HS-27A (cell line): ENCODE measurements at regions not wholly inside any gene's neighbourhood (a gene's known extent, or its start where the extent isn't known, plus 50 kb on each side); places are given as distances from the start of the nearest gene placed in this dataset.

Experiments
- DNase-seq: peaks from one replicate; pipeline ENCODE4 v3.0.0-alpha.2; 2012; ENCODE audit warnings: low read depth, missing footprints

DNA sequence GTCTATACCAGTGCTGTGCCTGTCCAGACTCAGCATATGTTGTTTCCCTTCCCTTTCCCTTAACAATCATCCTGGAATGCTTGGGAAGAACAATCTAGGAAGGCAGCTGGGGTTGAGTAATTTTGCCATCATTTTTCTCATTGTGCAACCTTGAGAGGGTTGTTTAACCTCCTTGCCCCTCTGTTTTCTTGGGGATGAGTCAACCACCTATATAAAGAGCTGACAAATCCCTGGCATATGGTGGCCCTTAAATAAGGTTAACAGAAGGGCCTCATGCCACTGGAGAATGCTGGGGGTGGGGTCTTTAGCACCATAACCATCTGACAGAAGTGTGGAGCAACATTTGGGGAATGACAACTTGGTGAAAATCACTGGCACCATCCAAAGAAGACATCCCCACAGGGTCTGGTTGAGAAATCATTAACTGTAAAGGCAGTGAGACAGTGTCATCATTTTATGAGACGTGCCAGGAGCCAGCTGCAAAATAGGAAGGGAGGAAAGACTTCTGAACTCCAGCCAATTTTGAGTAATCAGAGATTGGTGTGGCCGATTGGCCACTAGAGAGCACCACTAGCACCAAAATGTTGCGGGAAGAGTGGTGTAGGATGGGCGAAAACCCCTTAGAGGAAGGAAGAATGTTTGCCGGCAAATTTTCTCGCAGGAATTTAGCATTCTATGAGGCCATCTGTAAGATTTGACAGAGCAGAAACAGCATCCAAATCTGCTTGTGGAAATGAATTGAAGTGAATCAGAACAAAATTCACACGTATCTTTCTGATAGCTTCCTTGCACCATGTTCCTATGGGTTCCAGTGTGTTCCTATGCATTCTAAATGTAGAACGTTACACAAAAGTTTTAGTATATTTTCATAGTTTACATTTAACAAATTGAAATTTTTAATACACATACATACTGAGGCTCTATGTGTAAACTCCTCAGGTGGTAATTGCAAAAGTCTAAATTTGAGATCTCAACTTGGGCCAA is 113.8 kb downstream of the MSX2 start:
- no peak for DNase-seq

DNA sequence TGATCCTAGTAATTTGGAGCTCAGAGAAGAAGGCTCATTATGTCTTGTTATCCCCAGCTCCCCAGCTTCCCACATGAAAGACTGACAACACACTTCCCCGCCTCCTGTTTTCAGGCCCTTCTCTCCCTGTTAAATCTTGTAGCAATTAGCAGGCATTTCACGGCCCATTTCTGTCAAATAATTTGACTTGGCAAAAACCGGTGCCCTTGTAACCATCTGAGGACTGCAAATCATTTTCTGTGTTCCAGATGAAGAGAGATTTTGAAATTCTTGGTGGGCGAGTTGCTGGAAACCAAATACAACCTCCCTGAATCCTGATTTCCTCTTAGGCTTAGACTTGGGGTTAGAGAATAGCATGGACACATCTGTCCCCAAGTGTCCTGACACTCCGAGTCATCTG is 109.7 kb downstream of the MSX2 start:
- DNase-seq: no peak

DNA sequence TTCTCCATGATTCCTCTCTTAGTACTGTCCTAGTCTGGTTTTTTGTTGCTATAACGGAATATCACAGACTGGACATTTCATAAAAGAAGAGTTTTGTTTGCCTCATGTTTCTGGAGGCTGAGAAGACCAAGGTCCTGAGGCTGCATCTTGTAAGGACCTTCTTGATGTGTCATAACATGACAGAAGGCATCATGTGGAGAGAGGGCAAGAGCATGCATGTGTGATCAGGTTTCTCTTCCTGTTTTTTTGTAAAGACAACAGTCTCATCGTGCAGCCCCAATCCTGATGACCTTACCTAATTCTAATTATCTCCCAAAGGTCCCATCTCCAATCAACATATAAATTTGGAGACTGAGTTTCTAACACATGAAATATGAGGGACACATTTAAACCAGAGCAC is 108.4 kb downstream of the MSX2 start:
- no peak for DNase-seq

DNA sequence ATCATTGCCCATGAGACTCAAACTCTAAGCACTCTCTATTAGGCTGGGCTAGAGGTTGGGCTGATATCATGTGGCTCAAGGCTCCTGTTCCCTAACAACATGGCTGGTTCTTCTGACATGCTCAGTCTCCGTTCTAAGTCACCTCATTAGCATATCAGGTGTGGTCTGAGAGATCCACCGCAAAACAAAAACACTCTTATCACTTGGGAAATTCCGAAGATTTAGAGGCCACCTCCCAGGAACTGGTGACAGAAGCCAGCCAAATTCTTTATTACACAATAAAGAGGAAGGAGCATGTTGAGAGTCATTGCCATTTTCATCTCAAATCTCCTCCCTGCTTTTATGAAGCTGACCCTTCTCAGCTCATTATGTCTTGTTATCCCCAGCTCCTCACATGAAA is 107.6 kb downstream of the MSX2 start:
- DNase-seq: no peak

DNA sequence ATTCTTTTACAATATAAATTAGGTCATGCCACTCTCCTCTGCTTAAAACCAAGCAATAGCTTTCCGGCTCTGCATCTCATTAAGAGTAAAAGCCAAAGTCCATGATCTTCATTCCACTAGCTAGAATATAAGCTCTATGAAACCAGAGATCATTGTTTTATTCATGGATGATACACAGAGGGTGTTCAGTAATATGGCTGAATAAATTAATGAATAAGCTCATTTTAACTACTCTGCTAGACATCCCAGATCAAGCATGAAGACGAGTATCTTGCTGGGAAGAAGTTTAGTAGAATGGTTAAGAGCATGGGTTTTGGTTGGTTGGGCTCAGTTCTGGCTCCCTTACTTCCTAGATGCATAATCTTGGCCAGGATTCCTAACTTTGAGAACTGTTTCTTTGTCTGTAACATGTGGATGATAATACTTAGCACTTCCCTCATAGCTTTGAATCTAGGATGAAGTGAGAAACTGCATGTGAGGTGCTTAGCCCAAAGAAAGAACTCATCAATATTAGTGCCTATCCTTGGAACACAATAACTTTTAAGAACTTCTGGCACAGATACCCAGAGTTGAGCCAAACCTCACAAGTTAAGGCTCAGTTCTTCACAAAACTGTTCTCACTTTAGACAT is 106.8 kb downstream of the MSX2 start:
- DNase-seq: no peak

DNA sequence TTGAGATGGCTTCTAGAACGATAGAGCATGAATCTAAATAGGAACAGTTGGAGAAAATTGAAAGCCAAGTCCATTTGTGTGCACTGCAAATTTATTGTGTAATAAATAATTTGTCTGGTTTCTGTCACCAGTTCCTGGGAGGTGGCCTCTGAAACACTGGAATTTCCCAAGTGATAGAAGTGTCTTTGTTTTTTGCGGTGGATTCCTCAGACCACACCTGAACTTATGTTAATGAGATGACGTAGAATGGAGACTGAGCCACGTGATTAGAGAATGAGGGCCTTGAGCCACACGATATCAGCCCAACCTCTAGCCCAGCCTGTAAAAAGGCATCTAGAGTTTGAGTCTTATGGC is 105.1 kb downstream of the MSX2 start:
- no peak for DNase-seq

DNA sequence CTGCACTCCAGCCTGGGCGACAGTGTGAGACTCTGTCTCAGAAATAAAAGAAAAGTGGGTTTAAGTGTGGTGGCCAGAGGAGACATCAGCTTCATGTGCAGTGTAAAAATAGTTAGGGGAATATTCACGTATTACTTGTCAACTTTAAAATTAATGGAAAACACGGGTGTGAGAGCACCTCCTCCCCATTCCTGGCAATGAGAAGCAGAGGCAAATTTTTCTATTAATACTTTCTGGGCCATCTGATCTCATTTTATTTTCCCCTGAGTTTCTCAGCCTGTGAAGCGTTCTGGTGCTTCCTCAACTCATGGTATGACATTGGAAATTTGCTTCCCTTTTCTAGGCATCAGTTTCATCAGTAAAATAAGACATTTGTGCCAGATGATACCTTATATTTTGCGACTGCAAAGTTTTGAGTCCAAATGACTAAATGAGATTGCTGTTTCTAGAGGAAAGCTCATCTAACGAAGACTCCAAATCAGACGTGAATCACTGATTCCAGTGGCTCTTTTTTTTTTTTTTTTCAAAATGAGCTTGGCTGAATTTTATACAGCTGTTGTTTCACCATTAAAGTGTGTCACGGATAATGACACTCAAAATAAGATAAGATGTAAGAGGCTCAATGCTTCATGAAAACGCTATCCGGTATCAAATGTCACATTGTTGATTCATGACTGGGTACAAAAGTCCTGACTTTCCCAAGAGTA is 104.6 kb downstream of the MSX2 start:
- no peak for DNase-seq

DNA sequence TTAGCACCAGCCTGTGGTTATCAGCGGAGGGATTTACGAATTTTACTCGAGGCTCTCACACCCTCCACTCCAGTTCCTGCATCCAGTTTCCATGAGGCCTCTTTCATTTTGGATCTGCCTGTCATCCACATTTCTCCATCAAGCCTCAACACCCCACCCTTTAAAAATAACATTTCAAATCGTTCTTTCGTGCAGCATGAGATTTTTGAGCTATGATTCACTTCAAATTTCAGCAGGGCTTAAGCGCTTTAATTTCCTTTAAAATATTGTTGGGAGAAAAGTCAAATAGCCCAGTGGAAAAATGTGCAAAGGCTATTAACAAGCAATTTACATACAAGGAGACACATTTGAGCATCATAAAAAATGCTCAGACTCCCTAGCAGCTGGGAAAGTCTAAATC is 103.2 kb downstream of the MSX2 start:
- DNase-seq: no peak

DNA sequence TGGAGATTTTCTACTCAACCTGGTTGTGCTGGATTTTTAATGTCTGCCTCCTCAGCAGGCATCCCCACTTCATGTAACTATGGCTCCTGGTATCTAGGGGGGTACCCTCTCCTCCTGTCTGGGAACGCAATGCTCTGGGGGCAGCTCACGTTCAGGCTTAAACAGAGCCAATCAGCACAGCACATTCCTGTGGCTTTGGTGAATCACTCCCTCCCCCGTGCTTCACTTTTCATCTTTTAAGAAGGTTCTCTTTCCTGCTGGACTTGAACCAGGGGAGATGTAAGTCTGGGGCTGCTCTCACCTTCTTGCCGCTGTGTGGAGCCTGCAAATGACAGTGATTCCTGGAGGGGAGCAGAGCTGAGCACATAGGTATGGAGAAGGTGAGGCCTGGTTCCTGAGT is 101.2 kb downstream of the MSX2 start:
- DNase-seq: no peak

DNA sequence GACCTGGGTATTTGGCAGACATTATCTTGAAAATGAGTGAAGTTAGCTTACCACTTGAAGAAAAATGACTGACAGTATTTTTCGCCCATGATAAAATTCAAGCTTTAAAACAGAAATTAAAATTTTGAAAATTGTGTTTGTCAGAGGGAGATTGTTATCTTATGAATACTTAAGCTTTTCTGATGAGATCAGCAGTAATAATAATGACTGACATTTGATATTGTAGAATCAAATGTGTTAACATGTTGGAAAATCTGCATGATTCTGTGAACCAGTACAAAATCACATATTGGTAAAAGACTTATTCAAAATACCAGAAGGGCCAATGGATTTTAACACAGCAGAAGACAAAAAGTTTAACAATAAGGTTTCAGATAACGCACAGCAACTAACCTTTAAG is 94.0 kb downstream of the MSX2 start:
- no peak for DNase-seq

DNA sequence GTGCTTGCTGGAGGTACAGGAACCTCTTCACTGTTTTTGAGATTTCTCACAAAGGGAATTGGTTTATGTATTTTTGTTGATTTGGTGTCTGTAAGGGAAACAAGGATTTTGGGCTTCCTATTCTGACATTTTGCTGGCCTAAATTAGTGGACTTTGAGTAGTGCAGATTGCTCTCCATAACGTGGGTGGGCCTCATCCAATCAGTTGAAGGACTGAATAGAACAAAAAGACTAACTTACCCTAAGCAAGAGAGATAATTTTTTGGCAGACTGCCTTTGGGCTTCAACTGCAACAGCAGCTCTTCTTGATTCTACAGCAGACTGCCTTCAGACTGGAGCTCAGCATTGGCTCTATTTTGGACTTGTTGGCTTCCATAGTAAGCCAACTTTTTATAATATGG is 93.2 kb downstream of the MSX2 start:
- no peak for DNase-seq

DNA sequence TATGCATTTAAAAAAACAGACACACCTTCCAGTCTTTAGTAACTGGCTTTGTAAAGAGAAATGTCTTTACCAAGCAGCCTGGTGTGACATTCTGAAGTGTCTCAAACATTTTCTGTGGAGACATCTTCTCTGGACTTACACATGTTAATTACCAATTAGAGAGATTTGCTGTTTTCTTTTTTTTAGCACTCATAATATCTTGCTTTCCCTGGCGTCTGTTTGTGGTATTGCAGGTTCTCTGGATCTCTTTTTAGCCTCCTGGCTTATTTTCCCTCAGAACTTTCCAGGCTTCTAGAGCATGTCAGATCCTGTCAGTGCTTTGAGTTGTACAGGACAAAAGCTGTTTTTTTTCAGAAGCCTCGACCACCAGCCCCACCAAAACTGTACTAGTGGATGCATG is 92.5 kb downstream of the MSX2 start:
- DNase-seq: no peak

DNA sequence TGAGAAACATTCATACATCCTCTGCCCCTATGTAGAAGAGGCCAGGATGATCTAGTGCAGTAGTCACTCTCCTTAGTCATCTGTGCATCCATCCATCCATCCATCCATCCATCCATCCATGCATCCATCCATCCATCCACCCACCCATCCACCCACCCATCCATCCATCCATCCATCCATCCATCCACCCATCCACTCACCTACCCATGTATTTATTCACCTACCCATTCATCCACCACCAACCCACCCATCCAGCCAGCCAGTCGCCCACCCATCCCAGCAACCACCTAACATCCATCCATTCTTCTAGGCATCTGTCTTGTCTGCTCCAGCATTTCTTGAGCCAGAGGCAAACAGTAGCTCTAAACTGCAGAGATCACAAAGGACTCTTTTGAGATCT is 87.1 kb downstream of the MSX2 start:
- no peak for DNase-seq

DNA sequence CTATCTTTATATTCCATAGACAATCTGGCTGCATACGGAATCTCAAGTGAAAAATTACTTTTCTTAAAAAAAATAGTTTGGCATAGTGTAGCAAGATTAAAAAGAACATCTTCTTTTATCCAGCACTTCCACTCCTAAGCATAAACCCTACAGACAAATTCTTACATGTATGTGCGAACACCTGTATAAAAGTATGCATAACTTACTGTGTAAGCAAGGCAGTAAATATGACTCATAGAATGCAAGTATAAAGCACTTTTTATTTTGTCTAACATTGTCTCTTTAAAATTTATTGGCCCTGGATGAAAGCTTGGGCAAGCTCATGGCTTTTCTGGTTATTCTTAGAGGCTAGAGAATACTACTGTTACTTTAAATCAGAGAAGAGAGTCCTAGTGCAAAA is 86.4 kb downstream of the MSX2 start:
- no peak for DNase-seq

DNA sequence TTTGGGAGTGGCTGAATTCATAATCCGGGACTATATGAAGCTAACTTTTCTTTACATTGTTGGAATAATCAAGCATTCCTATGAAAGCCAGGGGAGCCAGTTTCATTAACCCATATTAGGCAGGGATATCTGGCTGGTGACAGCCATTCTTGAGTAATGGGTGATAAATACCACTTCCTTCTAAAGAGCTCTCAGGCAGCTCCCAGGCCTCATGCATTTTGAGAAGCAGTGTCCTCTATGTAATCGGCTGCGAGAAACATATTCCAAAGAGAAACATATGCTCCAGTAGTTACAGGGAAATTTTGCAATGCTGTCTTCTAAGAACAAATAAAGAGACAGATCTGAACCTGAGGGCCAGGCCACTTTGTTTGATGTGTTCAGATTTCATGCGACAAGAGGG is 83.1 kb downstream of the MSX2 start:
- no peak for DNase-seq

DNA sequence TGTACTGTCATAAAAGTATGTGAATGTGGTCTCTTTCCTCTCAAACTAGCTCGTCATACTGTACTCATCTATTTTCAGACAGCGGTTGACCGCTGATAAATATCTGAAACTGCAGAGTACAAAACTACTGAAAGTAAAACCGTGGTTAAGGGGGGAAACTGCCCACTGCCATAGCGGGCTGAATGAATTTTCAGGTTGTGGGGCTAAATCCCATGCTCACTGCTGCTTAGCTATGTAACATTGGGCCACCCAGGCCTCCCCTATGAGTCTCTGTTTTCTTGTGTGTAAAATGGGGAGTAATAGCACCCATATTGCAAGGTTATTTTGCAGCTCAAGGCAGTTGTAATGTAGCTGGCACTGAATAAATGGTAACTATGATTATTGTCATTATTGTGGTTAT is 82.3 kb downstream of the MSX2 start:
- DNase-seq: no peak

DNA sequence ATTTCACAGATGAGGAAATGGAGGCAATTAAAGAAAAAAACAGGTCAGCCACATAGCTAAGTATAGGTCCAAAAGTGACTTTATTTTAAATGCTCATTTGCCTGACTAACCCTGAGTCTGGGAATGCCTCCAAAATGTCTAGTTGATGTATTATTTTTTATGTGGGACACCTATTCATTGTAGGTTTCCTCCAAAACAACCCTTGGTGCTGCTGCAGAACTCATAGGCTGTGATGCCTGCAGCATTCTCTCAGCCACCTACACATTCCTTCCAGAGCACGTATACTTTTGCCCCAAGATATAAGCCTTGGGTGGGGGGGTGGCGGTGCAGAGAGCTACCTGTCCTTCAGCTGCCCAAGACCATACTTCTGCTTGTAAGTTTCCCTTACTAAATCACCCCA is 77.4 kb downstream of the MSX2 start:
- DNase-seq: no peak

DNA sequence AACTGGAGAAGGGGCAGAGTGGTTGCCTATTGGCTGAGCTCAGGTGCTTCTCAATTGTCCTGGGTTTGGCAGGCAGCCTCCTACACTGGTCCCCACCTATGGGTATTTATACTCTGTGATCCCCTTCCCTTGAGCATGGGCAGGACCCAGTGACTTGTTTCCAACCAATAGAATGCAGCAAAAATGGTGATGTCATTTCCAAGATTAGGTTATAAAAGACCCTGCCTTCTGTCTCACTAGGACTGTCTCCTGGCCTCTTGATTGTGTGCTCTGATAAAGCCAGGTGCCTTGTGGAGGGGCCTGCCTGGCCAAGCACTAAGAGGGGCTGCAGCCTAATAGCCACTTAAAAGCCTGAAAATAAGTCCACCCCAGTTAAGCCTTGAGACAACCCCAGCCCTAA is 76.1 kb downstream of the MSX2 start:
- no peak for DNase-seq

DNA sequence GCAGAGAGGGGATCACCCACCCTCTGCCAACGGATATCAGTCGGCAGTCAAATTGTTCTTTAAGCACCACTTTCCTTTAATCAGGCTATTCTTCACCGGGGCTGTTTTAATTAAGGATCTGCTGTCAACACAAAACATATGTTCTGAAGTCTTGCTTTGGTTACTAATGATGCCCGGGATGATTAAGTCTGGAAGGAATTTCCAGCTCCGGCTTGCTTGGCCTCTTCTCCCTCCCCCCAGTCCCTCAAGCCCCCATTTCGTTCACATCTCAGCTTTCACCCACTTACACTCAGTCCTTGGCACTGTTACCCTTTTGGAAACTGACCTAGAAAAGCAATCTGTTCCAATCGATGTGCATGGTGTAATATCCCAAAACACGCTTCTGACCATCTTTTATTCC is 74.7 kb downstream of the MSX2 start:
- no peak for DNase-seq

DNA sequence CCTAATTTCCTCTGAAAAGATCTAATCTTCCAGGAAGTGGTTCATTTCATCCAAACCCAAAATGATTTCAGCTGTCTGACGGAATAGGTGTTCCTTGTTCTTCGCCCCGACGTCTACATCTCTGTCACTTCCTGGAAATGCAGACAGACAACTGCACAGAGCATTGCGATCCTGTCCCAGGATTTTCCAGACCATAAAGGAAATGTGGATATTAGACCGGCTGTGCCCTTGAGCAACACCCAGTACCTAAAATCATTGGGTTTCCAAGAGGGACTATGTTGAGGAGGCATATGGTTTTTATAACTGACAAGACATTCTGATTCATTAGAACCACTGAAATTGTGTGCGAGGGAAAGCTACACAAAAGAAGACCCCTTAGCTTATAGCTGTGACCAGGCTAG is 74.2 kb downstream of the MSX2 start:
- no peak for DNase-seq

DNA sequence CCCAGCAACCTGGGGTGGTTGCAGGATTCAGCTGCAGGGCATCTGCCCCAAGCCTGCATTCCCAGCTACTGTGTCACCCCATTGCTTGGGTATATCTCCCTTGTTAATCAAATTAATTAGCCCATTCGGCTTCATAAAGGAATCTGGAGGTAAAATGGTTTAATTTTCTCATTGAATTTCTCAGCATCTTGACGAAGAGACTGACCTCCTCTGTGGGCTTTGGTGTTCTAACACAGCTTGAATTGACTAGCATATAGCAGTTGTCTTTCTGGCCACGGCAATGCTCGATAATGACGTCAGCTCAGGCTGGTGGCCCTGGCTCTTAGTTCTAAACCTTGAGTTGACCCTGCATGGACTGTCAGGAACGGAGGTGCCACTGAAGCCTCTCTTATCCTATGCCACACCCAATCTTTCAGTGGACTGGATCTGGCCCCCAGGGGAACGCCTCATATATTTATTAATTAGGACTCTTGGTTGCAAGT is 72.4 kb downstream of the MSX2 start:
- no peak for DNase-seq

DNA sequence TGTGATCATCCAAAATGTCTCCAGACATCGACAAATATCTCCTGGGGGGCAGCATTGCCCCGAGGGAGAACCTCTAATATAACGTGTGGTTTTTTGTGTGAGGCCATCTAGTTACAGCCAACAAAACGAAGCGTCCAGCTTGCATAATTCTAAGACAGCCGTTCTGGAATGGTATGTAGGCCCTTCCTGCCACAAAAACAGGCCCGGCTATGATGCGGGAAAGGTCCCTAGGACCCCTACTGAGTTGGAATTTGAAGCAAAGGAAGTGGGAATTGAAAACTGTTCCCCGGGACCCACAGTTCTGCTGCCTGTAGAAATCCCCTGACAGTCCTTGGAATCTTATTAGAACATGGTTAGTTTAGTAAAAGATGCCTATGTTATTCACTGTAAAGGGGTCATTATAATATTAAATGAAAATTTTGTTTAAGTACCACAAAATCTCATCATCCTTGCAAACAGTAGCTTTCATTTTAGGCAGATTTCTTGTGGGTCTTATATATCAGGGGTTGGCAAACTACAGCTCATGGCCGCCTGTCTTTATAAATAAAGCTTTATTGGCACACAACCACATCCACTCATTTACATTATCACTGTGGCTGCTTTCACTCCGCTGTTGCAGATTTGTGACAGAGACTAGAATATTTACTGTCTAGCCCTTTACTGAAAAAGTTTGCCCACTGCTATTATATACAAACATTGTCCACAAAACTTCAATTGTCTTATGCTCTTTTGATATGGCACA is 70.7 kb downstream of the MSX2 start:
- no peak for DNase-seq
